ENCODE measurements at regions not wholly inside any gene's neighbourhood (a gene's known extent, or its start where the extent isn't known, plus 50 kb on each side); places are given as distances from the start of the nearest gene placed in this dataset.
"Not testable (repeated sequence)": the region's sequence is repeated elsewhere in the genome, so short reads cannot be mapped to it uniquely, and the experiment has no call there.

DNA sequence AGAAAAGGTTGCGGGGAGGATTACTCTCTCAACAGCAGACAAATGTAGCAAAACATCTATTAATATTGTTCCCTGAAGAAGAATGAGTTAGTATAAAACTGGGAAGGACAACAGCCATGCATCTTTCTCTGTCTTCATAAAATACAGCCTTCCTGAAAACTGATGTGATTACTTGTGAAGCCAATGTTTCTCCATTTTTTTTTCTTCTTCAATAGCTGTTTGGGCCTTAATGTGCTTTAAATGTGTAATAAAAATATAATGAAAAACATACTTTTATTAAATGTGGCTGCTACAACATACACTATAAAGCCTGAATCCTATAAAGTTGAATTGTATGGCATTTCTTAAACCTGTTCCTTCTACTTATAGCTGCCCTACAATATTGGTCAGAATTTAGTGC, 146.3 kb upstream of the LMCD1 start:
- DNase-seq, result no peak

DNA sequence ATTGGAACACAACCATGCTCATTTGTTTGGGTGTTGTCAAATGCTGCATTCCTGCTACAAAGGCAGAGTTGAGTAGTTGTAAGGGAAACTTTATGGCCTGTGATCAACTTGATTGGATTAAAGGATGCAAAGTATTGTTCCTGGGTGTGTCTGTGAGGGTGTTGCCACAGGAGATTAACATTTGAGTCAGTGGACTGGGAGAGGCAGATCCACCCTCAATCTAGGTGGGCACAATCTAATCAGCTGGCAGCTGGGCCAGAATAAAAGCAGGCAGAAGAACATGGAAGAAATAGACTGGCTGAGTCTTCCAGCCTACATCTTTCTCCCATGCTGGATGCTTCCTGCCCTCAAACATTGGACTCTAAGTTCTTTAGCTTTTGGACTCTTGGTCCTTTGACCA, 145.6 kb upstream of the LMCD1 start:
- not testable (repeated sequence) for DNase-seq

DNA sequence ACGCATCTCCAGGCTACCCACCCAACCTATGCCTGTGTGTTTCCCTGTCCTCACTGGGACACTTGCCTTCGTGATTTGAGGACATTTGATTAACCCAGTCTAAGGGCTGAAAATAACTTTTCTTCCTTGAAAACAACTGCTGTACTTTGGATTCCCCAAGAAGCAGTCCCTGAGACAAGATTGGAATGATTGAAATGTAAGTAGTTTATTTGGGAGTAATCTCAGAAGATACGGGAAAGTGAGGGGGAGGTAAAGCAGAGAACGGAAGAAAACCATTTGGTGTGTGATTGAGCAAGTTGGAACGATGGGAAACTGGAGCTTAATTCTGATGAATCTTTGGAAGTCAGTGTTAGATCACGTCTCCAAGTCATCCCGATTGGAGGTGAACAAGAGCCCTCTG, 143.8 kb upstream of the LMCD1 start:
- DNase-seq, result no peak

DNA sequence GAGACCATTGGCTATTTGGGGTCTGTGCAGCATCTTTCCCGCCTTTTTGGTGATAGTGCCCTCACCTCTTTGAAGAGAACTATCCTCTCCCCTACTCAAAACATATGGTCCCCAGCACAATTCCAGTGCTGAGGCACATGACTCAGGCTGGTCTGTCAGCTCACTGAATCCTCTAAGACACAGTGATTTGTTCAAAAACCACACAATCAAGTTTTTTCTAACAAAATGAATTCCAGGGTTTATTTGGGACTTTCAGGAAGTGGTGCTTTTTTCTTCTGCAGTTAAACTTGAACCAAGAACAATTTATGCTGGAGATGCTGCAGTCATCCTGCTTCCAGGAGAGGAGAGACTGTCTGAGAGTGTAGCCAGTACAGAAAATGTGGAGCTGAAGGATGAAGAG, 142.5 kb upstream of the LMCD1 start:
- DNase-seq, result no peak

DNA sequence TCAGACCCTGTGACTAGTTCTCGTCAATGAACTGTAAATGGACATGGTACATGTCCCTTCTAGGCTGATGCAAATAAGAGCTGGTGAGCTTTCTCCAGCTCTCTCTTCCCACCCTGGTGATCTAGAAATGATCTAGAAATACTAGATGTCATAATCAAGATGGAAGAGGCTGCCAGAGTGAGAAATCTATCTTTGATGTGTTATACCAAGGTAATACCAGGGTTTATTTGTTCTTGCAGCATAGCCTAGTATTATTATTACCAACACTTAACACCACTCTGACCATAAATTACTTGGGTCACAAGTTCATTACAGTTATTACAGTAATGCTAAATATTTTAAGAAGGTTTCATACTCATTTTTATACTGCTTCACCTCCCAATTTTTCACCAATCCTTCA, 138.4 kb upstream of the LMCD1 start:
- no peak for DNase-seq

DNA sequence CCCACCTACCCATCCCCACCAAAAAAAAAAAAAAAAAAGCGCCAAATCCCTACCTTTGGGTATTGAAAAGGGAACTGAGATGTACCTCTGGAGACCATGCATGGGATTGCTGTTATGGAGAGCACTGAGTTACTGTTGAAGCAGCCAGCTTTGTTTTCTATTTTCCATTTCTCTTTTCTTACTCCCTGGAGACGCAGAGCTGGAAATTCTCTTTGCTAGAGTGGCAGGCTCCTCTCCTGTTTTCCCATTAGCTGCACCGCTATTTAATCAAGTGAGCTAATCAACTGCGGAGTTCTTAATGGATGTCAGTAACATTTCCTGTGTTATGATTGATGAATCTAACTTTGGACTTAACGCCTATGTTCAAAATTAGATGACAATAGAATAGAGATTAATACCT, 136.1 kb upstream of the LMCD1 start:
- DNase-seq, result no peak

DNA sequence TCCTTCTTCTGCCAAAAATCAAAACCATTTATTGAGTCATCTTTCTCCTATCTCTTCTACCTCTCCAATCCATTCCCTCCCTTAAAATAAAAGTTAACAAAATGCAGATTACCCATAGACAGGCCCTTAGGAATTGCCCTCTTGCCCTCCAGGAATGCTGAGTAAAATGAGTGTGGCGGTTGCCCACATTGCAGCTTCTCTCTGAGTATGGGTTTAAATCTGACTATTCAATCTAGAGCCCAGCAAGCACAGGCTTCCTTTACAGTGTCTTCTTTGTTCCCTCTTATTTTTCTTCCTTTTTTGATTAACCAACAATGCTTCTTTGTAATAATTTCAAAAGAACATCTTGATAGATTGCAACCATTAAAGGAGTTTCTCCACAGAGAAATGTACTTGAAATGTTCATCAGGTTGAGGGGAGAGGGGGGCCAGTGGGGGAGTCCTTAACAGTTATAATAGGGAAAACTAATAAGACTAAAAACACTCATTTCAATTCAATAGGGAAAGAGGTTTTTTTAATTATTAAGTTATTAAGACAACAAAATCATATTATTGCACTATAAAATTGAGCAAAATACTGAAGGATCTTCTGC, 135.3 kb upstream of the LMCD1 start:
- no peak for DNase-seq

DNA sequence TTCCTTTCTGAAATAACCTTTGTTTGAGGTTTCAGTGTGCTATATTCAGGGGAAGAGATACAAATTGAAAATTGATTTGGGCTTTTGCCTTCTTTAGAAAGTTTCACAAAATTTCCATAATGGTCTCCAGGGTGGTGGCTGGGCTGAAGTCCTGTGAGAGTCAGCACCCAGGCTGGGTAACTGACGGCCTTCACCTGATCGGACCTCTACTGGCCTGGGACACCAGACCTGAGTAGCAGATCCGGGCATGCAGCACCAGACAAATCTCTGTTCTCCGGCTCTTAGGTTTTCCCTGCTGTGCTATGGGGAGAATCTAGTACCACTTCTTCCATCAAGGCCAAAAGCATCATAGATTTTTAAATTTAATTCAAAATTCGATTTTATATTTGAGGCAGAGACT, 133.0 kb upstream of the LMCD1 start:
- DNase-seq, result no peak

DNA sequence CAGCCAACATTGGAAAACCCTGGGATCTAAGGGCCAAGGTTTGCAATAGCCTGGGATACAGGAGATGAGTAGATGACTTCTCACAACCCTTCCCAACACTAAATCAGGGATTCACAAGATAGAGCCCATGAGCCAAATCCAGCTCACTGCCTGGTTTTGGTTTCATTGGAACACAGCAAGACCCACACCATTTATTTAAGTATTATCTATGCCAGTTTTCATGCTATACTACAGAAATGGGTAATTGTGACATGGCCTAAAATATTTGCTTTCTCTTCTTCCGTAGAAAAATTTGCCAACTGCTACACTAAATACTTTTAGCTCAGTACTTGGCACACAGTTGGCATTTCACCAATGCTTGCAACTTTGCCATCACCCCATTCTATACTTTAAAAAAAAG, 132.0 kb upstream of the LMCD1 start:
- no peak for DNase-seq

DNA sequence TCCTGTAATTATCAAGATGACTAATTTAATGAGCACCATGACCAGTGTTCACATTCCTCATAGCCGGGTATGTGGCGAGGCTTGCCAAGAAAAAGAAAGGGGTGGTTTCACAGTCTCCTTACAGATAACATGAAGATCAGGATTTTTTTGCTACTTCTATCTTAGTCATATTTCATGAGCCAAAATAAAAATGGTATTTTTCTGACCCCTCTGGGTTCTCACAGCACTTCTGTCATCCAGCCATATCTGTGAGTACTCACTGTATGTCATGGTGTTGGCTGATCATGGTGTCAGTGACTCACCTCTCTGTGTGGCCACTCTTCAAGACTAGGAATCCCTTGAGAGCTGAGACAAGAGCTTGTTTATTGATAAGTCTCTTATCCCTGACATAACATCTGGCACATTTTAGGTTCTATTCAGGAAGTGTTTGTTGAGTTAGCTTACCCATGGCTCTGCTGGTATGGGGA, 130.5 kb upstream of the LMCD1 start:
- no peak for DNase-seq

DNA sequence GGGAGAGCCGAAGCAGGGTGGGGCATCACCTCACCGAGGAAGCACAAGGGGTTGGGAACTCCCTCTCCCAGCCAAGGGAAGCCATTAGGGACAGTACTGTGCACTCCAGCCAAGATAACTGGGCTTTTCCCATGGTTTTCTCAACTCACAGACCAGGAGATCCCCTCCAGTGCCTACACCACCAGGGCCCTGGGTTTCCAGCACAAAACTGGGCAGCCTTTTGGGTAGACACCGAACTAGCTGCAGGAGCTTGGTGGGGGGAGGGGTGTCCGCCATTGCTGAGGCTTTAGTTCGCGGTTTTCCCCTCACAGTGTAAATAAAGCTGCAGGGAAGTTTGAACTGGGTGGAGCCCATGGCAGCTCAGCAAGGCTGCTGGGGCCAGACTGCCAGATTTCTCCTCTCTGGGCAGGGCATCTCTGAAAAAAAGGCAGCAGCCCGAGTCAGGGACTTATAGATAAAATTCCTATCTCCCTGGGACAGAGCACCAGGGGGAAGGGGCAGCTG, 129.6 kb upstream of the LMCD1 start:
- no peak for DNase-seq

DNA sequence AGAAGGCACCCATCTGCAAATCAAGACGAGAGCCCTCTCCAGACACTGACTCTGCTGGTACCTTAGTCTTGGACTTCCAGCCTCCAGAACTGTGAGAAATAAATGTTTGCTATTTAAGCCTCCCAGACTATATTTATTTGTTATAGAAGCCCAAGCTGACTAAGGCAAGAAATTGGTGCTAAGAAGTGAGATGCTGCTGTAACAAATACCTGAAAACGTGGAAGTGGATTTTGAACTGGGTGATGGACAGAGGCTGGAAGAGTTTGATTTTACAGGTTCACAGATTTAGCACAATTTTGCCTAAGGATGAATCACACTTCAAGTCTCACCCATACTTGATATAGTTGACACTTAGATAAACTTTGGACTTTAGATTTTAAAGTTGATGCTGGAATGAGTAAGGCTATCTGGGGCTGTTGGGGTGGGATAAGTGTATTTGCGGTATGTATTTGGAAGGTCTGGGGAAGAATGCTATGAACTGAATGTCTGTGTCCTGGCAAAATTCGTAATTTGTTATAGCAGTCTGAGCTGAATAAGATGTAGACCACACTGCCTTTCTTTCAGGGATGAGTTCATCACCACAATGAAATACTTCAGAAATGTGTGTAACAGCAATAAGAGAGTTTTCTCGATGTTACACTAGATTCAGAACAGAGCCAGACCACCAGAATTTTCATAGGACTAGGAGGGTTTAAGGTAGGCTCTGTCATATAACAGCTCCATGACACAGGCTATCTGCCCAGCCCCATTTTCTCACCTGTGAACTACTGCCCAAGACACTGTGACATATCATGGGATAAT, 120.5 kb upstream of the LMCD1 start:
- no peak for DNase-seq

DNA sequence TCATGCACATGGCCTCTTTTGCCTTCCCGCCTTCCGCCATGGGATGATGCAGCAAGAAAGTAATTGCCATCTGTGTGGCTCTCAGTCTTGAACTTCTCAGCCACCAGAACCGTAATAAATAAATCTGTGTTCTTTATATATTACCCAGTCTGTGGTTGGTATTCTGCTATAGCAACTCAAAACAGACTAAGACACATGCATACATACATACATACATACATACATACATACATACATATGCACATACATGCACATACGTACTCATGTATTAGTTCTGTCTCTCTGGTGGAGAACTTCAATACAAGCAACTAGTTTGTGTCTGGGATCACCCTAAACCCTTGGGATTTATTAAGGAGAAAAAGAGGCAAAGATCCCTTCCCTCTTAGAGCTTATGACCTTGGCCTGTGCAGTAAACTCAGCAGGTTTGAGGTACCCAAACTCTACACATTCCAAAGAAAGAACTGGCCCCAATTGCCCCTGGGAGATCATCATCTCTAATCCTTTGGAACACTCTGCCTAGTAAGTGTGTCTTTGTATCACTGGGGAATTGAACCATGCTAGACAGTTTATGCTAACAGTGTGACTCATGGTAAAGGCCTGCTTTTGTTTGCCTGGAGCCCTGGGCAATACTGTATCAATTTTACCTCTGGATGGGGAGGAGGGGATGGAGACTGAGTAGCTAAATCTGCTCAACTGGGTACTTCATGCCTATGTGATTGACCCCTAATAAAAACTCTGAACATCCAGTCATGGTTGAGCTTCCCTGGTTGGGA, 115.6 kb upstream of the LMCD1 start:
- DNase-seq, result no peak

DNA sequence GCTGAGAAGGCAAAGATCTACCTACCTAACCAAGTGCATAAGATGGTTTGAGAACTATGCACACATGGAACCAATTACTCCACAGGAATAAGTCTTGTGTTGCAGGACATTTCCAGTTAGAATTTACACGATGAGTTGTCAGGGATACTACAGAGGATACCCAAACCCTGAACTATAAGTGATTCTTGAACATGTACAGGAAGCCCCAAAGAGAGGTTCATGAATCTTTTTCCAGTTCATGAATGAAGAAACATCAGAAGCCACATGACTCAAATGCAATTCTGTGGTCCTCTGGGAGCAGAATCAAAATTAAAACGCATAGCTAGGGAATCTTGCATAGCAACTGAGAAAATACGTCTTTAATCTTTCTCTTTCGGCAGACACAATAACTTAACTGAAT, 114.1 kb upstream of the LMCD1 start:
- DNase-seq, result peak; percentile 7

DNA sequence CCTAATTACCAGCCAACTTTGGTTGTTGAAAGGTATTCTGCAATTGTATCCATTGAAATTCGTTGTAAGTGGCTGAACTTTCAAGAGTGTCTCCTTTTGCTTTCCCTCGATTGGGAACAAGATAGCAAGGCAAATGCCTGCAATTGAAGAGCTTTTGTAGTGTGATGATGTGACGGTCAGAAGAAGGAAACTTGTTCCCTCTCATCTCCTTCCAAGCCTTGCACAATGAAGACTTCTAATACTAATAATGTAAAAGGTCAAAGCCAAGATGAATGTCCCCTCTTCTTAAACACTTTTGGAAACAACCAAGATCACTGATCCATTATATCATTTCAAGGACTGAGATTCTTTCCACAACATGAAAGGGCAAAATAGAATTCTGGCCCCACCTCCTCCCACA, 101.9 kb upstream of the LMCD1 start:
- DNase-seq, result no peak

DNA sequence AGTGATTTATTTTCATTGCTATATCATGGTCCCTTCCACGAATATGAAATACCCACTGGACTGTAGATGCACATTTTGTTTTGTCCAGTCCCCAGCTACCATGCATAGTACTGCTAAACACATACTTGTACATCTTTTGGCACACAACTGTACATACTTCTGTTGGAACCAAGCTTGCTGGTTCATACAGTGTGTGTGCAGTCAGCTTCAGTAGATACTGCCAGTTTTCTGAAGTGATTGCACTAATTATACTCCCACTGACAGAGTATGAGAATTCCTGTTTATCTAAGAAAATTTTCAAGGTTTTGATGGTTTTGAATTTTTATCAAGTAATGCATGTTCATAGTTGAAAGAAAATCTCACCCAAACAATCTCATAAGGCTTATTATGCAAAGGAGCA, 100.7 kb upstream of the LMCD1 start:
- no peak for DNase-seq

DNA sequence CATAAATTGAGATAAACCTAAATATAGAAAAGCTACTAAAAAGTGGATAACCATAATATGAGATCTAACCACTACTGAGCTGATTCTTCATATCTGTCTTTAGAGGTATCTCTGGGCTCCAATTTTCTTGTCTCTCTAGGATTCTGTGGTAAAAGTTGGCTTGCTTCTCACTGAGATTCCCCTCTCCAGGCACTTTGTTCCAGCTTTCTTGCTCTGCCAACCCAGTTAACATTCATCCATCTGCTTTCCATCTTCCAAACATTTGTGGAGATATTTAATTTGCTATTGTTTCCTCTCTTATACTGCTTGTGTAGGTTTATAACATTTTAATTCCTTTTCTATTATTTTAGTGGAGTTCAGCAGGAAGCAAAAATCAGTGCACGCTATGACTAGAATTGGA, 97.6 kb upstream of the LMCD1 start:
- no peak for DNase-seq

DNA sequence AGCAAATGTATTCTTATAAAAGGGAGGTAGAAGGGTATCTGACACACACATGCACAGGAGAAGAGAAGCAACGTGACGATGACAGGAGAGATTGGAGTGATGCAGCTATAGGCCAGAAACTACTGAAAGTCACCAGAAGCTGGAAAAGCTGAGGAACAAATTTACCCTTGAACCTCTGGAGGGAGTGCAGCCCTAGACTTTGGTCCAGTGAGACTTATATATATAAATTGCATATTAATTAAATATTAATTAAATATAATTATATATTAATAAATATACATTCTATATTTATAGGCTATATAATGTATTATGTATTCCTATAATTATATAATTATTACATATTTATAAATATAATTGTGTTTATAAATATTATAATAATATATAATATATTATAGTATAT, 96.5 kb upstream of the LMCD1 start:
- DNase-seq, result no peak

DNA sequence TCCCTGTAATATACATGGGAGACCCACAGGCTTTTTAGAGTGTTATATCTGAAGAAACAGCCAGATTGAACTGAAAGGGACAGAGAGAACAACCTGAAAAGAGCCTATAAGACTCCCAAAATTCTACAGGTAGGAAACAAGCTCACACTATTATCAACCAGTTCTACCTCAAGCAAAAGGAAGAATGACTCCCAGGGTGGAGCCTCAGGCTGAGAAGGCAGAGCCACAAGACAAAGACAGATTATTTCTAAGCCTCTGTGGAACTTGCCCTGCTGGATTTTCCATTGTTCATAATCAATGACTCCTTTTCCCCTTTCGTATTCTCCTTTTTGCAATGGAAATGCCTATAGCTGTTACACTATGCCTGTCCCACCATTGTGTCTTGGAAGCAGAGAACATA, 95.1 kb upstream of the LMCD1 start:
- DNase-seq, result no peak

DNA sequence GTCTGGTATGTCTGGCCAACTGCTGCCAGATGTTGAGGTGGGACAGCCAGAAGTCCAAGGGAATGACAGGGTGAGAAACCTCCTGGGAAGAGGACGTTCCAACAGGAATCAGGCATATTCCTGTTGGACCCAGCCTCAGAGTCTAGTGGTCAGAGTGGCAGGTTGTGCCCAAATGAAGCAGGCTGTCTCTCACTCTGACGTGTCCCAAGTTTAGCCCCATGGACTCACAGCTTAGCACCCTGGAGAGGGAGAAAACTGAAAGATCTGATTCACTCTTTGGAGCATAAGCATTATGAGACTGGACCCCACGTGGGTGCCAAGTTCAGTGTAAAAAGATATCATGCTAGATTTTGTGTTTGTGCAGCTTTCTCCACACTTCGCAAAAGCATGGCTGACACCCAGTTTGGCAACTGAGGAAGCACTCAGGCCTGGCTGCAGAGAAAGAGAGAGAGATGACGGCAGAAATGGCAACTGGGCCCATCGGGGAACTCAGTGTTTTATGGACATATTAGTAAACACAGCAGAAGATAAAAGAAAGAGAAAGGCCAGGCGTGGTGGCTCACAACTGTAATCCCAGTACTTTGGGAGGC, 88.2 kb upstream of the LMCD1 start:
- no peak for DNase-seq

DNA sequence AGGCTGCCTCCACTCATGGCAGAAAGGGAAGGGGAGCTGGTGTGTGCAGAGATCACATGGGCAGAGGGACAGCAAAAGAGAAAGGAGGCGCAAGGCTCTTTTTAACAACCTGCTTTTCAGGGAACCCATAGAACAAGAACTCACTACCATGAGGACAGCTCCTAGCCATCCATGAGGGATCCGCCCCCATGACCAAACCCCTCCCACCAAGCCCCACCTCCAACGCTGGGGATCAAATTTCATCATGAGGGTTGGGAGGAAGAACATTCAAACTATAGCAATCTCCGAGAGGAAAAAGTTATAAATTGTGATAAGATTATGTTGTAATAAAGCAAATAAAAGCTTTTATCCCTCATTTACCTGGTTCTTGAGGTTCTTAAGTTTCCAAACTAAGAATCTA, 84.7 kb upstream of the LMCD1 start:
- no peak for DNase-seq

DNA sequence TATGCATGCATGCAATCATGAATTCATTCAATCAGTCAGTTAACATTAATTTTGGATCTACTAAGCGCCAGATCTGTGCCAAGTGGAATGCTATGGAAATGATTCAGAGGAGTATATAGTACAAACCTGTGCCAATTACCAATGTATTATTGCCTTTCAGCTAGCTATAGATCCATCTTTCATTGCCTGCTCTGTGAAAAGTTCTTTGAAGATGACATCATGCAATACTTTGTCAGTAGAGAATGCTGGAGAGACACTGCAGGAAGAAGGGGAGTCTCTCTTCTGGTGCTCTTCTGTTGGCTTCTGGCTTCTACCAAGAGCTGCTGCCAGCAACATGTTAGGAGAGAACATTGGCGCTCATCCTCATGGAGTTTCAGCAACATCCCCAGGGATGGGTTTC, 81.0 kb upstream of the LMCD1 start:
- DNase-seq, result no peak

DNA sequence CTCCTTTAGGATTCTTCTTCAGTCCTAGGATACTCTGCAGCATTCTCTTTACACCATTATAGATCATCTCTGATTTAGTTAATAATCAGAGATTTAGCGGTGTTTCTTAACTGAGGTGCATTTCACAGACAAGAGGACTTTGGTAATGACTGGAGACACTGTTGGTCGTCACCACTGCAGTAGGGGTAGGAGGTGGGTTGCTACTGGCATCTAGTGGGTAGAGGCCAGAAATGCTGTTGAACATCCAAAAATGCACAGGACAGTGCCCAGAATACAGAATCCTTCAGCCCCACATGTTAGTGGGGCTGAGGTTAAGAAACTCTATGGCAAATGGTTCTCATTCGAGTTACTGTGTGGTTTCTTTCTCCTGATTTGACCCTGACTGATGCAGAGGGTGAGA, 80.4 kb upstream of the LMCD1 start:
- no peak for DNase-seq
